HepG2 (cell line): ENCODE measurements at regions not wholly inside any gene's neighbourhood (a gene's known extent, or its start where the extent isn't known, plus 50 kb on each side); places are given as distances from the start of the nearest gene placed in this dataset.

Source experiments
- ARID2 ChIP-seq: sonication (generic); formaldehyde crosslinking; IDR thresholded peaks from 2 replicates; pipeline ENCODE4 v1.8.1; 2022; ENCODE audit warnings: mild to moderate bottlenecking, missing genetic modification reagents, borderline replicate concordance
- CTCF ChIP-seq: sonication (generic); formaldehyde crosslinking; IDR thresholded peaks from 2 replicates; pipeline ENCODE4 v1.5.0; 2020; ENCODE audit warnings: mild to moderate bottlenecking, missing genetic modification reagents, moderate library complexity
- PRDM4 ChIP-seq: sonication (generic); formaldehyde crosslinking; IDR thresholded peaks from 2 replicates; pipeline ENCODE4 v1.9.0; 2021; ENCODE audit warnings: missing genetic modification reagents, borderline replicate concordance

- TF ChIP-seq CTCF (CRISPR knock-in tag) (no peak), ARID2 (no peak), PRDM4 (CRISPR knock-in tag) (no peak)
Observed at GRCh38 chr4:11072999-11073398, 355.7 kb downstream of the HS3ST1 start.
